ENCODE measurements at regions not wholly inside any gene's neighbourhood (a gene's known extent, or its start where the extent isn't known, plus 50 kb on each side); places are given as distances from the start of the nearest gene placed in this dataset.

GRCh38 chr17:53122966-53123365, 699.8 kb upstream of the KIF2B start:
- FAIRE-seq (no peak), ATAC-seq (no peak), DNase-seq (ENCODE audit: low read depth in 1 of 2, low spot score in 1 of 2) (no peak)
- ChIA-PET CTCF (no interaction called here), POLR2A (no interaction called here)
- no peak overlapping the region for H3K4me2 ChIP-seq
- no peaks in the 10 kb centered on the region; the same call in 2 of the 3 replicates for H3K9me3 ChIP-seq
- no peak overlapping the region for H3K4me3 ChIP-seq
- H3K4me1 ChIP-seq: no peaks in the 10 kb centered on the region
- H3K27ac ChIP-seq: no peak overlapping the region
- no peak for TF ChIP-seq HOXA7 (CRISPR knock-in tag; IDR thresholded peaks at IDR 0.05)
- TF ChIP-seq HES2 (IDR thresholded peaks at IDR 0.05): no peak
- no peak for TF ChIP-seq CTCF (IDR thresholded peaks at IDR 0.05)
- TF ChIP-seq USF2 (IDR thresholded peaks at IDR 0.05): no peak
- TF ChIP-seq PHF8 (IDR thresholded peaks at IDR 0.05; ENCODE audit: borderline replicate concordance, low read depth): no peak
- TF ChIP-seq ATOH8 (CRISPR knock-in tag; IDR thresholded peaks at IDR 0.05; ENCODE audit: low read depth): no peak
- no peak for TF ChIP-seq ELK1 (IDR thresholded peaks at IDR 0.05; ENCODE audit: low read depth, low read length)
- no peak for TF ChIP-seq ESRRA (IDR thresholded peaks at IDR 0.05; ENCODE audit: borderline replicate concordance, low read length)
- TF ChIP-seq POLR2AphosphoS2 (conservative IDR thresholded peaks at IDR 0.05; ENCODE audit: low read length): no peak
- TF ChIP-seq SMC3 (IDR thresholded peaks at IDR 0.05): no peak
- no peak for TF ChIP-seq ZNF302 (CRISPR knock-in tag; IDR thresholded peaks at IDR 0.05)
- no peak for TF ChIP-seq CEBPB (IDR thresholded peaks at IDR 0.05)
- TF ChIP-seq CBX2 (IDR thresholded peaks at IDR 0.05; ENCODE audit: borderline replicate concordance, low read depth): no peak
- no peak for TF ChIP-seq BCL3 (IDR thresholded peaks at IDR 0.05)

- CTCF ChIA-PET: no interaction called here
- Histone ChIP-seq H3K4me3 (no peak overlapping the region), H3K27ac (no peak overlapping the region), H3K9me3 (peaks cover 2% of the 10 kb centered on the region; the same call in 1 of the 3 replicates), H3K4me1 (no peaks in the 10 kb centered on the region), H3K4me2 (no peak overlapping the region)
- 39% methylated on average over 2 of the region's 2 CpGs for WGBS (ENCODE audit: missing lambda C conversion rate)
- TF ChIP-seq NFE2L2 (conservative IDR thresholded peaks at IDR 0.05; ENCODE audit: low read length) (no peak), BCL3 (IDR thresholded peaks at IDR 0.05) (no peak), CTCF (IDR thresholded peaks at IDR 0.05) (no peak), HOXB13 (CRISPR knock-in tag; IDR thresholded peaks at IDR 0.05; ENCODE audit: low read depth) (no peak), MAZ (IDR thresholded peaks at IDR 0.05; ENCODE audit: borderline replicate concordance, low read depth, low read length) (no peak), RCOR1 (IDR thresholded peaks at IDR 0.05; ENCODE audit: low read depth, low read length) (no peak), PHF8 (IDR thresholded peaks at IDR 0.05; ENCODE audit: borderline replicate concordance, low read depth) (no peak), BHLHE40 (IDR thresholded peaks at IDR 0.05; ENCODE audit: low read depth, low read length) (no peak), SMC3 (IDR thresholded peaks at IDR 0.05) (no peak), CBX8 (IDR thresholded peaks at IDR 0.05) (no peak), ZNF302 (CRISPR knock-in tag; IDR thresholded peaks at IDR 0.05) (no peak), ELK1 (IDR thresholded peaks at IDR 0.05; ENCODE audit: low read depth, low read length) (no peak), EHF (CRISPR knock-in tag; IDR thresholded peaks at IDR 0.05) (no peak), ESRRA (IDR thresholded peaks at IDR 0.05; ENCODE audit: borderline replicate concordance, low read length) (no peak)
- no peak for ATAC-seq
- POLR2A ChIA-PET: no interaction called here
- DNase-seq (ENCODE audit: low read depth in 1 of 2, low spot score in 1 of 2): no peak
- FAIRE-seq: no peak
Measured at GRCh38 chr17:53119773-53120172, 703.0 kb upstream of the KIF2B start.

Data from A549 (cell line).